ENCODE measurements at regions not wholly inside any gene's neighbourhood (a gene's known extent, or its start where the extent isn't known, plus 50 kb on each side); places are given as distances from the start of the nearest gene placed in this dataset.

DNA sequence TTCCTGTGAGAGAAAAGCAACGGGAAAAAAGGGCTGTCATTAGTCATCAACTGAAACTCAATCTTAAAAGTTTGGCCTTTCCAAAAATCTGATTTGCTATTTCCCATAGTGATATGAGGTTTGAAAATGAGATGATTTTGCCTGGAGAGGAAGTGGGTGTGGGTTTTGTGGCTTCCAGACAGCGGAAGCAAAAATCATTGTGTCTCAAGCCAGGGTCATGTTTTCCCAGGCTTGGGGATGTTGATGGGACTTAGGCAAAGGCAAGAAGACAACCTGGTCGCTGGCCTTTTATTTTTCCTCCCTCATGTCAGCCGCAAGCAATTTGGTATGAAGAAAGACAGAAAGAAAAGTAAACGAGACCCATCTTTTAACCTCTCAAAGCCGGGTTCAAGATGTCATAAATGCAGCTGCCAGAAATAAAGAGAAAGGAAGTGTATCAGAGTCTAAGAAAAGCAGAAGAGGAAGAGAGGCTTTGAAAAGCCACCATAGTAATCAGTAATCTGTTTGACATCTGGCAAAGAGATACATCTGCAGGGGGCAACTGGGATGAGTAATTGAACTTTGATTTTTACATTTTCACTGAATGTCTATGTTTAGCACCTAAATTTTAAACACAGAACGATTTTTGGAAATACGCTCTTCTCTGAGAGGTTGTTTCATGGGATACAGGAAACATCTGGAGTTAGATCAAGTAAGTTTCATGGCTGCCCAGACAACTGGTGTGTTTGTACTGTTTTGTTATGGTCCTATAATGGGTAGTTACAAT, 521.6 kb upstream of the SLIT2 start:
- FAIRE-seq (no peak), DNase-seq (ENCODE audit: insufficient read length, low spot score) (no peak)
- TF ChIP-seq, protein P1, sequence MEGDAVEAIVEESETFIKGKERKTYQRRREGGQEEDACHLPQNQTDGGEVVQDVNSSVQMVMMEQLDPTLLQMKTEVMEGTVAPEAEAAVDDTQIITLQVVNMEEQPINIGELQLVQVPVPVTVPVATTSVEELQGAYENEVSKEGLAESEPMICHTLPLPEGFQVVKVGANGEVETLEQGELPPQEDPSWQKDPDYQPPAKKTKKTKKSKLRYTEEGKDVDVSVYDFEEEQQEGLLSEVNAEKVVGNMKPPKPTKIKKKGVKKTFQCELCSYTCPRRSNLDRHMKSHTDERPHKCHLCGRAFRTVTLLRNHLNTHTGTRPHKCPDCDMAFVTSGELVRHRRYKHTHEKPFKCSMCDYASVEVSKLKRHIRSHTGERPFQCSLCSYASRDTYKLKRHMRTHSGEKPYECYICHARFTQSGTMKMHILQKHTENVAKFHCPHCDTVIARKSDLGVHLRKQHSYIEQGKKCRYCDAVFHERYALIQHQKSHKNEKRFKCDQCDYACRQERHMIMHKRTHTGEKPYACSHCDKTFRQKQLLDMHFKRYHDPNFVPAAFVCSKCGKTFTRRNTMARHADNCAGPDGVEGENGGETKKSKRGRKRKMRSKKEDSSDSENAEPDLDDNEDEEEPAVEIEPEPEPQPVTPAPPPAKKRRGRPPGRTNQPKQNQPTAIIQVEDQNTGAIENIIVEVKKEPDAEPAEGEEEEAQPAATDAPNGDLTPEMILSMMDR (IDR thresholded peaks at IDR 0.05; ENCODE audit: insufficient read depth, missing control alignments), result no peak

DNA sequence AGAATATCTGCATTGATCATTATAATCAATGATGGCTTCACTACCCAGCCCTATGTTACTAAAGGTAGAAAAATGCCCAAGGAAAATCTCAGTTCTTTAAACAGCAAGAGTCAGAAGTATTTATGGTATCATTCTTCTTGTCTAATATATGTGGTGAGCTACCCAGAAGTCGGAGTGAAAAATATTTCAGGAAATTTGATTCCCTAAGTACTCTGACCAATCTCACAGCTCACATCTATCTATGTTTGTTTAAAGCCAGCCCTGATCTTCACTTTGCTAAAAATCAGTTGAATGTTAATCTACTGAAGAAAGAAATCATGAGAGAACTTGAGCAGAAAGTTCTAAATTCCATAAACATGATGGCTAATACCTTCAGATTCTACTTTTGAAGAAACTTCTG, 522.9 kb upstream of the SLIT2 start:
- FAIRE-seq, result no peak
- TF ChIP-seq, protein P1 (IDR thresholded peaks at IDR 0.05; ENCODE audit: insufficient read depth, missing control alignments), result no peak
- DNase-seq (ENCODE audit: insufficient read length, low spot score), result no peak

DNA sequence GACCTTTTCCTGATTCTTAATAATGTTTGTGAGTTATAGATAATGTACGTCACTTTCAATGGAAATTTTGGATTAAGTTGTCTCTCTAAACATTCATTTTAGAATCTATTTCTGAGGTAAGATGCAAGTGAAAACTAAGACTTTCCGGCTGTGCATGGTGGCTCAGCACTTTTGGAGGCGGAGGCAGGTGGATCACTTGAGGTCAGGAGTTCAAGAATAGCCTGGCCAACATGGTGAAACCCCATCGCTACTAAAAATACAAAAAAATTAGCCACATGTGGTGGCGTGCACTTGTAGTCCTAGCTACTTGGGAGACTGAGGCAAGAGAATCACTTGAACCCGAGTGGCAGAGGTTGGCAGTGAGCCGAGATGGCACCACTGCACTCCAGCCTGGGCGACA, 524.6 kb upstream of the SLIT2 start:
- TF ChIP-seq, protein P1 (IDR thresholded peaks at IDR 0.05; ENCODE audit: insufficient read depth, missing control alignments), result no peak
- DNase-seq (ENCODE audit: insufficient read length, low spot score) (no peak), FAIRE-seq (no peak)

DNA sequence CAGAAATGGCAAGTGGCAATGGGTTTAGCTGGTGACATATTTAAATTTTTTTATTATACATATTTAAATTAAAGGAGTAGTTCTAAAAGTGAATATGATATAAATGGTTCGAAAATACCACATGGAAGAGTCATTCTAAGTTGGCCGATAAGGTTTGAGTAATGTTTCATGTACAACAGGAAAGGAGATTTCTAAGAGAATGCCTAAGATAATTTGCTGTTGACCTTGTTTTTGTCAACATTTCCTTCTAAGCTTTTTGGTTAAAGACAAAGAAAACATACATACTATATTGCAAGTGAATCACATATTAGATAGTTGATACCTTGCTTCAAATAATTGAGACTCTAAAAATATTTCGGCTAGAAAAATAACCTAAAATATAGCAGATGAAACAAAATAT, 526.6 kb upstream of the SLIT2 start:
- TF ChIP-seq, protein P1 (IDR thresholded peaks at IDR 0.05; ENCODE audit: insufficient read depth, missing control alignments), result no peak
- DNase-seq (ENCODE audit: insufficient read length, low spot score) (no peak), FAIRE-seq (no peak)

DNA sequence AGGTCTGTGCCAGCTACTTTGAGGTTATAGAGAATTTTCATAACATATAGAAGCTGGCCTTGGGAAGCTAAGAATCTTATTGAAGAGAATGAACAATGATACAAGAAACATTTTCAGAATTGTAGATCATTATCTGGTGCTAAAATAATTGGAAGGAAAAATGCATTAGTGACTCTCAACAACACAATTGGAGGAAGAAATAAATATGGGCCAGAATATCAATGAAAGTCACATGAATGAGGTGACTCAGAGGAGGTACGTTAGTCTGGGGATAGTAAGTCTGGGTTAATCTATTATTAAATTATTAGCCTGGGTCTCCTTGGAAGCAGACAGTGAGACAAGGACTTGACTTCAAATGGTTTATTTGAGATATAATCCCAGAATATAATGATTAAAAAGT, 529.3 kb upstream of the SLIT2 start:
- DNase-seq (ENCODE audit: insufficient read length, low spot score), result no peak
- TF ChIP-seq, protein P1 (IDR thresholded peaks at IDR 0.05; ENCODE audit: insufficient read depth, missing control alignments), result no peak
- FAIRE-seq, result no peak

DNA sequence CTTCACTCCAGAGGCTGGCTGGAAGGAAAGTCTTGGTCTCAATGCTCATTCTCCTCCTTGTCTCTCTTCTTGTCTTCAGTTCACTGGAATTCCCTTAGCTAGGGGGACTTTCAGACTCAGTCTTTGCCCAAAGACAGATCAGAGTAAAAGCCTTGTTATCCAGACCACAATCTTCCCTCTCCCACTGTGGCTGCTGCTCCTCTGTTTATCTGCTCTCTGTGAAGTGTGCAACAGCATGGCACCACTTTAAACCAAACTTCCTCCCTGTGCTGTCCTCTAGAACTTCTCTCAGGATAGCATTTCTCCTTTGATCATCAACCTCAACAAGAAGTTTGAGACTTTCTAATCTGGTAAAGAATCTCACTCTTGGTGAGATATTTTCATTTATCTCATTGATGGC, 530.1 kb upstream of the SLIT2 start:
- no peak for FAIRE-seq
- DNase-seq (ENCODE audit: insufficient read length, low spot score), result no peak
- TF ChIP-seq, protein P1 (IDR thresholded peaks at IDR 0.05; ENCODE audit: insufficient read depth, missing control alignments), result no peak

DNA sequence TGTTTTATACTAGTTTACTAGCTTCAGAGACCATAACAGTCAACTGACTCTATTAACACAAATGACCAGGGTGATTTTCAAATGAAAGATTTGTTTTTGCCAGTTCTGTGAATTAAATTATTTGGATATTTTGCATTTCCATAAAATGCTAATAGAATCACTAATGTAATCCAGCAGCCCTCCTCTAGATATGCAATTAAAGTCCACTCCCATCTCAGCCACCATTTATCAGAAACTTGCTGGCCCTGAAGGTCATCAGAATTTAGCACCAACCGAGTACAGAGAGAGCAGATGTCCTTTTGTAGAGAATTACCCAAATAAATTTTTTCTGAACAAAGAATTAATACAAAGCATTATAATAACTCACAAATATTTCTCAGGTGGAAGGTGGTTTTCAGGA, 531.1 kb upstream of the SLIT2 start:
- TF ChIP-seq, protein P1 (IDR thresholded peaks at IDR 0.05; ENCODE audit: insufficient read depth, missing control alignments), result no peak
- DNase-seq (ENCODE audit: insufficient read length, low spot score), result no peak
- no peak for FAIRE-seq
